Keratinocyte (primary cell): ENCODE measurements at regions not wholly inside any gene's neighbourhood (a gene's known extent, or its start where the extent isn't known, plus 50 kb on each side); places are given as distances from the start of the nearest gene placed in this dataset.

Experiments
- CTCF ChIP-seq, 3 experiments: IDR thresholded peaks in 1 of 3; conservative IDR thresholded peaks in 1 of 3; optimal IDR thresholded peaks in 1 of 3; 2 replicates in 2 of 3; 3 replicates in 1 of 3; pipeline versions ENCODE3 to v1.5.1; 2011; ENCODE audit warnings: low read length in 3 of 3, mild to moderate bottlenecking in 3 of 3, moderate library complexity in 2 of 3, control low read depth in 1 of 3, inconsistent platforms in 1 of 3; ENCODE audit not compliant: insufficient read depth in 2 of 3; ENCODE audit errors: extremely low read depth in 1 of 3
- EZH2 ChIP-seq: IDR thresholded peaks from one replicate; pipeline ENCODE4 v1.6.1; 2012; ENCODE audit warnings: inconsistent platforms, mild to moderate bottlenecking, low read length, moderate library complexity

GRCh38 chr4:22052076-22052475 lies 103.5 kb upstream of the KCNIP4 start:
- no peak for TF ChIP-seq CTCF (optimal IDR thresholded peaks at IDR 0.05 in 1 of 3, IDR thresholded peaks at IDR 0.05 in 1 of 3, conservative IDR thresholded peaks at IDR 0.05 in 1 of 3; ENCODE audit: extremely low read depth in 1 of 3, insufficient read depth in 2 of 3, low read length in 3 of 3)
- no peak for TF ChIP-seq EZH2
